GM18498 (cell line): ENCODE measurements at regions not wholly inside any gene's neighbourhood (a gene's known extent, or its start where the extent isn't known, plus 50 kb on each side); places are given as distances from the start of the nearest gene placed in this dataset.

ENCODE experiments used
- ATAC-seq: cut with Tn5 transposase; IDR thresholded peaks from one replicate; pipeline ENCODE4 v1.9.1; 2021; ENCODE audit warnings: mild to moderate bottlenecking, moderate library complexity; ENCODE audit not compliant: unreplicated experiment

DNA sequence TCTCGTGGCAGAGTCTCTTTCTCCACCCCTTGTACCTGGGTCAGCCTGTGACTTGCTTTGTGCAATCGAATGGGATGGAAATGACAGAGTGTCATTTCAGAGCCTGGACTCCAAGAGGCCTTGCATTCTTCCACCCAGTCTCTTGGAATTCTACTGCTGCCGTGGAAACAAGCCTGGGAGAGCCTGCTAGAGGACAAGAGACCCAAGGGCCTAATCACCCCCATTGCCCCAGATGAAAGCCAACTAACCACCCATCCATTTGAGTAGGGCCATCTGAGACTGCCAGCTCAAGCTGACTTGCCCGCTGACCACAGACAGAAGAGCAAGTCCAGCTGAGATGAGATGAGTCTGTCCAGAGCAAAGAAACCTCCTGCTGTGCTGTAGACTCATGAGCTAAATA is 201.6 kb downstream of the PTPRU start:
- no peak for ATAC-seq

DNA sequence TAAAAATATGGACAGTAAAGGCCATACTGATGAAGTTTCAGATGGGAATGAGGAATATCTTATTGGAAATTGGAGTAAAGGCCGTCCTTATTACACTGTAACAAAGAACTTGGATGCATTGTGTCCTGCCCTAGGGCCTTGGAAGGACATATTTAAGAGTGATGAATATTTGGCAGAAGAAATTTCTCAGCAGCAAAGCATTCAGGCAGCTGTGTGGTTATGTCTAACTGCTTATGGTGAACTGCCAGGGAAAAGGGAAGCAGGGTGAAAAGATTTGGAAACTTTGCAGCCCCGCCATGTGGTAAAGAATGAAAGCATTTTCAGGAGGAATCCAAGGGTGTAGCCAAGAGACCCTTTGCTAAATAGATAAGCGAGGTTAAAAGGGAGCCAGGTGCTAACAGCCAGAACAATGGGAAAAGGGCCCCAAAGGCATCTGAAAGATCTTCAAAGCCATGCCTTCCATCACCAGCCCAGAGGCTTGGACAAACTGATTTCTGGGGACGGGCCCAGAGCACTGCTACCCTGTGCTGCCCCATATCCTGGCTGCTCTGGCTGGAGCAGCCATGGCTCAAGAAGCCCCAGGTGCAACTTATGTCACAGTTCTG is 200.0 kb downstream of the PTPRU start:
- no peak for ATAC-seq

DNA sequence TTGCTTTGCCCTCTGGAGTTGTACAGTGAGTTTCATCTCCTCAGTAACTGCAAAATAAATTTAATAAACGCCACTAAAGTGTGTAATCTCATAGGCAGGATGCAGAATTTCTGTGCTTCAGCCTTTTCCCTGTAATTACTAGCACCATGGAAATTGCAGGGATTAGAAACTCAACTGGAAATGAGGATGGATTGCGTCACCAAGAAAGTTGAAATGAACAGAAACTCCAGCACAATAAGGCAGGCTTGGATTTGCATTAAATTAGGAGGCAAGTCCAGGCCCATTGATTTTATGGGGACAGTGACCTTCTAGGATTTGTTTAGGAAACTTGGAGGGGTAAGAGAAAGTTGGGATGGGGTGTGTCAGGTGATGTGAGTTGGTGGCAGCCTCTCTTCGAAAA is 197.5 kb downstream of the PTPRU start:
- no peak for ATAC-seq

DNA sequence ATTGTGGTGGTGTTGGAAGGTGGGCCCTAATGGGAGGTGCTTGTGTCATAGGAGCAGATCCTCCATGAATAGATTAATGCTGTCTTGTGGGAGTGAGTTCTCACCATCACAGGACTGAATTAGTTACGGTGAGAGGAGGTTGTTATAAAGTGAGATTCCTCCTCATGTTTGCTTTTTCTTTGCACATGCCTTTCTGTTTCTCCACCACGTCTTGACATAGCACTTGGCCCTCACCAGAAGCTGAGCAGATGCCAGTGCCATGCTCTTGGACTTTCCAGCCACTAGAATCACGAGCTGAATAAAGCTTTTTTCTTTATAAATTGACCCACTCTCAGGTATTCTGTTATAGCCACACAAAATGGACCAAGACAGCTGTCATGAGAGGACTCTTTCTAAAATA is 194.8 kb downstream of the PTPRU start:
- ATAC-seq = no peak

DNA sequence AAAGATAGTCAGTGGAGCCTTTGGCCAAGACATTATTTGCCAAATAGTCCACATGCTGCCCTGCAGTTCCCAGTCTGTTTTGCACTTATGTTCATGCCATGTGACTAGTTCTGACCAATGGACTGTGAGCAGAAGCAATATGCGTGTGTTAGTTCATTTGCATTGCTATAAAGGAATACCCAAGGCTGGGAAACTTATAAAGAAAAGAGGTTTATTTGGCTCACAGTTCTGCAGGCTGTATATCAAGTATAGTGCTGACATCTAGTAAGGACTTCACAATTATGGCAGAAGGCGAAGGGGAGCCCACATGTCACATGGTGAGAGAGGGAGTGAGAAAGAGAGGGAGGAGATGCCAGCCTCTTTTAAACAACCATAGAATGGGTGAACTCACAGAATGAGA is 193.3 kb downstream of the PTPRU start:
- no peak for ATAC-seq

DNA sequence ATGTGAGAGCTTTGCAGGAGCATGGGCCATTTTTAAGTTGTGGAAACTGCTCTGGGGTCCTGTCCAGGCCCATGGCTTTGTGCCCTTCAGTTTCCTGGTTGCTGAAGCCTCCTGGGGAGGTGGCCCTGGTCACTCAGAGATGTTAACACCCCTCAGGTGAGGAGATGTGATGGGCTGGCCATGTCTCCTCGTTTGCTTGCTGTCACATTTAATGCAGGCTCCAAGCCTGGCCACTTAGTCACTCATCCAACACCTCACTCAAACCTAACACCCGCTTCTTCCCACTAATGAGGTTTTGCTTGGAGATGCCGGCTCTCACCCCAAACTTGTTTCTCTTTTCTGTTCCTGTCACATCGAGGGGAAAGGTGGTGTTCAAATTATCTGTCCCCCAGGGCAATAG is 192.7 kb downstream of the PTPRU start:
- no peak for ATAC-seq

DNA sequence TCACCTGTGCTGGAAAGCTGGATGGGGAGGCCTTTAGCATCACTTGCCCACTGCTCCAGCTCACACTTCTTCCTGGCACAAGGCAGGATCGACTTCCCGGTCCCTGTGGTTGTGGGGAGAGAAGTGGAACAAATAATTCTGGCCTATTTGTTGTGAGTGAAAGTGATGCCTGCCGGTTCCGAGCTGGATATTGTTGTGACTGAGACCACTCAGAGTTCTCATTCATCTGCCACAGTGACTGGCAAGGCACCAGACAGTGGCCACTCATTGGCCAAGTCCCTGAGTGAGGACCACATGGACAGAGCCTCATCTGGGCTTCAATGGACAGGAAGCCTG is 191.9 kb downstream of the PTPRU start:
- no peak for ATAC-seq

DNA sequence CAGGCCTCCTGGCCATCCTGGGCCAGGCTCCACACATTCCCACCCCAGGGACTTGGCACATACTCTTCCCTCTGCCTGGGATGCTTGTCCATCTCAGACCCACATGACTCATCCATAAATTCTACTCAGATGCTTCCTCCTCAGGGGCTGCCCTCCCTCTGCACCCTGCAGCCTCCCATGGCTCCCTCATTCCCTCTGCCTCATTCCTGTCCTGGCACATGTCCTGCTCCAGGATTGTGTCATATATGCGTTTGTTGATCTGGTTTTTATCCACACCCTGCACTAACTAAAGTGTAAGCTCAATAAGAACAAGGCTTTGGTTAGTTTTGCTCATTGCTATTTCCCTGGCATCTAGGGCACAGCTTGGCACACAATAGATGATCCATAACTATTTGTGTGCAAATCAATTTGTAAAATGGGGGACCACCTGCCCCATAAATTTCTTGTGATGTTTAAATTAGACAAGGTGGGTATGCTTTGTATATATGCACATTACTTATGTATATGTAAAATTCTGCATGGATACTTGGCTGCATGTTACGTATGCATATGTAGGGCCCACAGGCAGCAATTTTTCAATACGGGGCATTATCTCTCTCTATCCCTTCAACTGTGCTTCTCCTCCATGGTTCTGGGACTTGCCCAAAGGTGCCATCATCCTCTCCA is 191.4 kb downstream of the PTPRU start:
- ATAC-seq = no peak

DNA sequence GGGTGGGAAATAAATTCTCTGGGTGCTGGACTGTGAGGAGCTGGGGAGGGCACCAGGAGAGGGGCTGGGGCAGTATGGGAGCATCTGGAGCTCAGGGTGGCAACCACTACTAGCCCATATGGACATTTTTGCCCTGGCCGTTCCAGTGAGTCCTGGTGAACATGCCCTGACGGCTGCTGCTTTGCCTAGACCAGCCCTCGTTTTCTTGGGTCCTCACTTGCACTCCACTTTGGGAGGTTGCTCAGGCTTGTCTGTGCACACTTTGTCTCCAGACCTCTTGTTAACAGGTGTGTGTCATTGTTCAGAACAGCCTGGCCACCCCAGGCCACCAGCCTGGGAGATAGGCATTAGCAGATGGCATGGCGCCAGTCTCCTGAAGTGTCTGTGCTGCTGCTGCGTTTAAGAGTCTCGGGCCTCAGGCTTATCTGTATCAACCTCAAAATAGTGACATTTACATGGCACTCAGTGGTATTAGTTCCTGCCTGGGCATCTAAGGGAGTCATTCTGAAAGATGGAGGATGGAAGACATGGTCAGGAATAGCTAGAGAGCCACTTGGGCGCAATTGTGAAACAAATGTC is 190.5 kb downstream of the PTPRU start:
- ATAC-seq = no peak

DNA sequence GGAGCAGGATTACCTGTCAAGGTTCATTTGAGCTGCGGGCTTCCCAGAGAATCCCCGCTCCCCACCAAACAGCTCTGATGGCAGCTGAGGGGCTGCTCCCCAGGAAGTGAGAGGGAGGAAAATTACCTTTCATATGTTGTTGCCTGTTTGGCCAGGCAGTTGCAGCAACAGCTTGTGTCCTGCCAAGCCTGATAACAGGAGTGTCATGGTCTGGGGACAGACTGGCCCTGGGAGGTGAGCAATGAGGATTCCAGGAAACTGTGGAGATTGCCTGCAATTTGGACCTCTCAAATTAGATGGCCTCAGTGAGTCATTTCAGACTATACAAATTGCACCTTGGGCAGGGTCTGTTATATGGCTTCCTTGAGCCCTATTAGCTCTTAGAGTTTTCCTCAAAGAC is 189.3 kb downstream of the PTPRU start:
- no peak for ATAC-seq

DNA sequence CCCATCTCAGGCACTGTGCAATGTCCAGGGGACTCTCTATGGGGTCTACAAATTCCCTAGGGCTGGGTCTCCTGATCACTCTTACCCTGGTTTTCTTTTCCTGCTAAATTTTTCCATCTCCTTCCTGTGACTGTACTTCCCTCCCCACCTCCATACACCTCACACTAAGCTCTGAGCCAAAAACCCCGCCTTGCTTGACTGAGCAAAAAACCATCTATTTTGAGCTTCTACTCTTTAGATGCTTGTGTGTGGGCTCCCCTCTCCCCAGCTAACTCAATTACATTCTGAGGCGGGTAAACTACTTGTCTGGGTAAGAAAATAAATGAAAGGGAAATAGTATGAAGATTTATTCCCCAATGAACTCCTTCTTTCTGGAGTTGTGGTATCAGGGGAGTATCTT is 187.9 kb downstream of the PTPRU start:
- no peak for ATAC-seq

DNA sequence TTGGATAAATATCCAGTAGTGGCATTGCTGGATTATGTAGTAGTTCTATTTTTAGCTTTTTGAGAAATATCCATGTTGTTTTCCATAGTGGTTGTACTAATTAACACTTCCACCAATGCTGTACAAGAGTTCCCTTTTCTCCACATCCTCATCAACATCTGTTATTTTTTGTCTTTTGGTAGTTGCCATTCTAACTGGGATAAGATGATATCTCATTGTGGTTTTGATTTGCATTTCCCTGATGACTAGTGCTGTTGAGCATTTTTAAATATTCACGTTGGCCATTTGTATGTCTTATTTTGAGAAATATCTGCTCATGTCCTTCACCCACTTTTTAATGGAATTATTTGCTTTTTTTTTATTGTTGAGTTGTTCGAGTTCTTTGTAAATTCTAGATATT is 183.9 kb downstream of the PTPRU start:
- no peak for ATAC-seq

DNA sequence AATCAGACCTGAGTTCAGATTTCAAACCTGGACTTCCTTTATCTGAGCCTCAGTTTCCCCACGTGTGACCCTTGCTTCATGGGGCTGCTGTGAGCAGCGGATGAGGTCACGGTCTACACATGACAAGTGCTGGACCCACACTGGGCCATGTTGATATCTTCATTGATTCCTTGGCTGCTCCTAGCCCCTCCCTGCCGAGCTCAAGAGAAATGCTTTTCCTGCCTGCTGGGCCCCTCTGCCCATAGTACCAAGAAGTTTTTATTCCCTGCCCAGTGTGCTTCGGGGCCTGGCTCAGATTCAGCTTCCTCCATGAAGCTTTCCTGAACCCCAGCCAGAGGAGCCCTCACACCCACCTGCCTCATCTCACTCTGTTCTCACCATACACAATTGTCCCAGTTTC is 181.6 kb downstream of the PTPRU start:
- no peak for ATAC-seq

DNA sequence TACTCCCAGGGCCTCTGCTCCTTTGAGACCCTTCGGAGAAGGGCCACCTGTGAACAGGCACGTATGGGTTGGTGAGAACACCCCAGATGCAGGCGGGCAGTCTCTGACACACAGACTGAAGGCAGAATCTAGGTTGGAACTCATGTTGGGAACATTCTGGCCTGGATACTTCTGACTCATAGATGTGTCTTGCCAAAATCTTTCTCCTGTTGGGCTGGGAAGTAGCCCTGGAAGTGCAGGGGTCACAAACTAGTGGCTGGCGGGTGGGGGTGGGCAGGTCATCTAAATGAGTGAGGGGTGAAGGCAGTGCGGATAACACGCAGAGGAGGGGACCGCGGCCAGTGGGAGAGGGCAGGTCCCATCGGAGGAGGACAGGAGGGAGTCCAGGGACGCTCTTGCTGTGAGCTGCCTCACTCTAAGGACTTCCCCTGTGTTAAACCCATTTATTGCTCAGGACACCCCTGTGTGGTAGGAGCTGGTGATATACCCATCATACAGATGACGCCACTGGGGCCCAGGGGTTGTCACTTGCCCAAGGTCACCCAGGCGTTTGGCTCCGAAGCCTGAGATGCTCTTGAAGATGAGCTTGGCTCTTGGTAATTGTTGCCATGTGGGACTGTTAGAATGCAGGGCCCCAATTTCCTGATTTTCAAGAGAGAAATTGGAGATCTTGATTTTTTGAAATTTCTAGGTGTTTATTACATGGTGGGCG is 181.0 kb downstream of the PTPRU start:
- ATAC-seq = no peak

DNA sequence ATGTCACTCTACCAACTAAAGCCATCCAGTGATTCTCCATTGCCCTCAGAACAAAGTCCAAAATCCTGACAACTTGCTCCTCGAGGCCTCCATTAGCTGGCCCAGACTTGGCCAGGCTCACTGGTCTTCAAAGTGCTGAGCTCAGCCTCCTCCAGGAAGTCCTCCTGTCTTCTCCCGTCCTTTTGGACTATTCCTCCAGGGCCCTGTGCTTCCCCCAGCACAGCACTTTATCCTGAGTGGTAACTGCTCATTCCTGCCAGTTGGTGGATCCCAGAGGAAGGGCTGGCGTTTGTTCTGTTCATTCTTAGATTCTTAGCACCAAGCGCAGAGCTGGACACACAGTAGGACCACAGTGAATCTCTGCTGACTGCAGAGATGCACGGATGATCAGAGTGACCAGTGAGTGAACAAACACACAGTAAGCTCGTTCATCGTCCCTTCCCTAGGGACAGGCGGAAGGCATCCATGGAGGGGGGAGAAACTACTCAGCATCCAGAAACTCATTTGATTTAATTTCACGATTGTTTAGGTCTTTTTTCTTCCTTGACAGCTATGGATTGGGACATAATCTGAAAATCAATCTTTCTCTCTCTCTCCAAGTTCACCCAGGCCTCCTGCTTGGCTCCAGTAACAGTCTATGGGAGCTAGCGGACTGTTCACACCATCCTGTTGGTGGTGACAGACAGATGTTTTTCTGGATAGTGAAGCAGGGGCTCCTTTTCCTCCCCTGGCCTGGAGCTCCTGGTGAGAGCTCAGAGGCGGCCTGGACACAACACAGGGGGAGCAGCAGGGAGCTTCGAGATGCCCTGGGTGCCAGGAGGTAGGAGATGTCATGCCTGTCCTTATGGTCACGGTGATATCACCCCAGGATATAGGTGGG is 180.2 kb downstream of the PTPRU start:
- no peak for ATAC-seq

DNA sequence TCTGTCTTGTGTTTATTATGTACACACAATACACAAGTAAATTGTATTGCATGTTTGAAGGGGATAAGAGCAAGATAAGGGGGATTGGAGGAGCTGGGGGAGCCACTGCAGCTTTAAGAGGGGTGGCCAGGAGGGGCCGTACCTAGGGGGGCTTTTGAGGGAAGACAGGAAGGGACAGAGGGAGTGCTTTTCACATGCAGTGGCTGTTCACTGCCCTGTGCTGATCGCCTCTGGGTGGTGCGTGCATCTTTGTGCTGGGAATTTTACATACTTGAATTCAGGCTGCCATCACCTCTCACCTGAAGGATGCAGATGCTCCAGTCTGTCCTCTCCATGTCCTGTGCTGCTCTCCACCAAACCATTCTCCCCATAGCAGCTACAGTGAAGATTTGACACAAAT is 179.5 kb downstream of the PTPRU start:
- ATAC-seq = no peak

DNA sequence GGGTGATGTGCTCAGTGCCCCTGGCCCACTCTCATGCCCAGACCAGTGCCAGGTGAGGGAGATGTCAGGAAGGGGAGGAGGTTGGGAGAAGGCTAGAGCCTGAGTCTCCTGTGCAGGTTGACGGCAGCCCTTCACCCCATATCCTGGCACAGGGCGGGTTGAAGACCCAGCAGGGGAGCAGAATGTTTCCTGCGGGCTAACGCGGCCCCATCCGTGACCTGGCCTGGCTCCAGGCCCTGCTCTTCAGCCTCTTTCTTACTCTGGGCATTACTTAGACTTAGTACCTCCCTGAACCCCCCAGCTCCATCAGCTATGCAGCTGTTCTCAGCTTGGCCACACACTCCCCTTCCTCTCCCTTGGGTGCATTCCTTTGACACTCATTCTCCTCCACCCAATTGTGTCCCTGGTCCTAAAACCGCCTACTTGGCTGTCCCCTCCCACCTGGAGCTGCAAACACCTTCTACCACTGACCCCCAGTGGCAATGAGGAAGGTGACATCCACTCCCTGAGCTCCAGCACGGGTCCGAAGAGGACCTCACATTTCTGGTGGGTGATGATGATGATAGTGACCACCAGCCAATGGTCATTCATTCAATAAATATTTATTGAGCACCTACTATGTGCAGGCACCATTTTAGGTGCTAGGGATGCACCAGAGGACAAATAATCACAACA is 179.0 kb downstream of the PTPRU start:
- no peak for ATAC-seq

DNA sequence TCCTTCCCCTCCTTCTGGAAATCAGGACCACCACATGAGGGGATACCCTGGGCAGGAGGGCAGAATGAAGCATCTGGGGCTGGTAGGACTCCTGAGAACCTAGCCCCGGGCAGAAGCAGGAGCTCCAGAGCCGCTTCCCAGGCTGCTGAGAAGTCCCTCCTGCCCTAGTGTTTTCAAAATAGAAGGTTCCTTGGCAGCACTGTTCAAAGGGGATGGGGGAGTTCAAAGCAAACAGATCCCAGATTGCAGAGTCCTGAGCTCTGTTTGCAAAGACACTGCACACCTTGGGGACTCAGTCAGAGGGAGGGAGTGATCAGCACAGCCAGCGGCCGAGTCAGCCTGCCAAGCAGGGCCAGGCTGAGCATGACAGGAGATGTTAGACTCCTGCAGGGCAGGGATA is 177.8 kb downstream of the PTPRU start:
- ATAC-seq = no peak

DNA sequence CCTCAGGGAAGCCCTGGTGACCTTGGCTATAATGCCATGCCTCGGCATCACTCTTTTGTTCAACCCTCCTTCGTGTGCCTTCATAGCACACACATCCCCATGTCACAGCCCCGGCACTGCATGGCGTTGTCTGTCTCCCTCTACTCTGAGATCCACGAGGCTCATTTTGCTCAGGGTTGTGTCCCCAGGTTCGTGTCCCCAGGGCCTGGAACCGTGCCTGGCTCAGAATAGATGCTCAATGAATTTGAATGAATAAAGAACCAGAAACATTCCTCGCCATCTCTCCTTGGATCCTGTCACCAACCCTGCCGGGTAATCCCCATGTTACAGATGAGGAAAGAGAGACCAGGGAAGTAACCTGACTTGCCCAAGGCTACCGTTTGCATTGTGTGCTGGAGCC is 177.3 kb downstream of the PTPRU start:
- ATAC-seq = no peak

DNA sequence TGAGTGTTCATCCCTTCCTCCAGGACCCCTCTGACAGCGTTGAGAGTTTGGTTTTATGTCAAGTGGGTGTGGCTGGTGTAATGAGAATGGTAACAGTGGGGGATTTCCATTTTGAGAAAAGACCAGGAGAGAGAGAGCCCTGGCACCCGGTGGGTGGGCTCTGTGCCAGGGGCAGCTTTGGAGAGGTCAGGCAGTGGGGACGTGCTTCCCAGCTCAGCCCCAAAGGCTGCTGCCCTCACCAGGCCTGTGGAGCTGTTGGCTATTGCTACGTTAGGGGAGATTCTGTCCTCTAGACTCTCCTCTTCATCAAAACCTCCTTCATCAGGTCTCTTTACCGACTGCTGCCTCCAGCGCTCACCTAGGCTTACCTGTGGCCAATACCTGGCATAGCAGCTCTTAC is 176.3 kb downstream of the PTPRU start:
- ATAC-seq = no peak

DNA sequence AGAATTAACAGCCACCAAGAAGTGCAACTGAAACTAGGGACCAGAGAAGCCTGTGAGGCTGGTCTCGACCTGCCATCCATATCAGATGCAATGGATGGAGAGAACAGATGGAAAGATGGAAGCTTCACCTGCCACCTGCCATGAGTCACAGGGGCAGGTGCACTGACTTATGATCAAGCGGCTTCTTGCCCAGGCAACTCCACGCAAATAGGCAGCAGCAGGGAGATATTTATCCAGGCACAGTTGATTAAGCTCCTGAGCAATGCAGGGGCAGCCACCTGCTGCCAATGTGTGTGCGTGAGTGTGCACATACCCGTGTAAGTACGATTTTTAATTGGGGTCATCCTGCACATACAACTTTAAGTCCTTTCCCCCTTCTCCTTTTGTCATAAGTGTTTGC is 174.2 kb downstream of the PTPRU start:
- ATAC-seq = no peak
